Hepatocyte (in vitro differentiated cells): ENCODE measurements at regions not wholly inside any gene's neighbourhood (a gene's known extent, or its start where the extent isn't known, plus 50 kb on each side); places are given as distances from the start of the nearest gene placed in this dataset.

Experiments used
- DNase-seq: peaks from one replicate; pipeline ENCODE4 v3.0.0-alpha.2; 2016; ENCODE audit warnings: low spot score
- H2AFZ ChIP-seq: fragments of 200-600 bp; sonication (generic); 2 replicates; pipeline ENCODE4 v1.6.0; 2016; ENCODE audit warnings: antibody characterized with exemption, mild to moderate bottlenecking
- H3K27ac ChIP-seq: fragments of 200-600 bp; sonication (generic); 2 replicates; pipeline ENCODE4 v1.5.1; 2016; ENCODE audit warnings: mild to moderate bottlenecking
- H3K27me3 ChIP-seq: fragments of 200-600 bp; sonication (generic); 2 replicates; pipeline ENCODE4 v1.6.1; 2016
- H3K36me3 ChIP-seq: fragments of 200-600 bp; sonication (generic); replicated peaks from 2 replicates; pipeline ENCODE4 v1.5.1; 2016; ENCODE audit warnings: low read depth; ENCODE audit not compliant: insufficient read depth
- H3K4me1 ChIP-seq: fragments of 200-600 bp; sonication (generic); 2 replicates; pipeline ENCODE4 v1.5.1; 2016; ENCODE audit warnings: mild to moderate bottlenecking, moderate library complexity; ENCODE audit not compliant: insufficient read depth
- H3K4me2 ChIP-seq: fragments of 200-600 bp; sonication (generic); 2 replicates; pipeline ENCODE4 v1.6.0; 2016
- H3K4me3 ChIP-seq: fragments of 200-600 bp; sonication (generic); 2 replicates; pipeline ENCODE4 v1.5.1; 2016; ENCODE audit warnings: mild to moderate bottlenecking
- H3K79me2 ChIP-seq: fragments of 200-600 bp; sonication (generic); 2 replicates; pipeline ENCODE4 v1.6.0; 2017; ENCODE audit warnings: mild to moderate bottlenecking
- H3K9me2 ChIP-seq: fragments of 200-600 bp; sonication (generic); replicated peaks from 2 replicates; pipeline ENCODE4 v1.6.0; 2017; ENCODE audit warnings: mild to moderate bottlenecking; ENCODE audit not compliant: insufficient read depth
- H3K9me3 ChIP-seq: fragments of 200-600 bp; sonication (generic); 2 replicates; pipeline ENCODE4 v1.5.1; 2016; ENCODE audit warnings: low read depth, mild to moderate bottlenecking
- H4K20me1 ChIP-seq: fragments of 200-600 bp; sonication (generic); 2 replicates; pipeline ENCODE4 v1.6.0; 2016; ENCODE audit warnings: mild to moderate bottlenecking; ENCODE audit not compliant: insufficient read depth, poor library complexity, severe bottlenecking
- EZH2 ChIP-seq: fragments of 200-600 bp; sonication (generic); IDR thresholded peaks from 2 replicates; pipeline ENCODE4 v1.6.1; 2016; ENCODE audit warnings: antibody characterized with exemption, mild to moderate bottlenecking, borderline replicate concordance
- EZH2phosphoT487 ChIP-seq: fragments of 200-600 bp; sonication (generic); IDR thresholded peaks from one replicate; pipeline ENCODE4 v1.6.1; 2018; ENCODE audit warnings: antibody characterized with exemption, mild to moderate bottlenecking, low read depth, moderate library complexity; ENCODE audit not compliant: unreplicated experiment, severe bottlenecking
- WGBS: methylation state at CpG from one replicate; pipeline ENCODE4 v1.1.6; 2016; ENCODE audit warnings: low lambda C conversion rate; ENCODE audit errors: missing lambda C conversion rate; 5-methylcytosine and 5-hydroxymethylcytosine counted together
- TF ChIP-seq, protein P1 (sequence below): fragments of 200-600 bp; sonication (generic); IDR thresholded peaks from 2 replicates; pipeline ENCODE4 v1.5.1; 2016; ENCODE audit warnings: antibody characterized with exemption, mild to moderate bottlenecking; ENCODE audit not compliant: poor library complexity

GRCh38 chr2:18368008-18368407 is 192.4 kb downstream of the RDH14 start:
- Histone ChIP-seq H3K36me3 (no peaks in the 10 kb centered on the region), H3K27me3 (no peaks in the 10 kb centered on the region), H3K4me1 (no peaks in the 10 kb centered on the region), H3K79me2 (no peaks in the 10 kb centered on the region), H3K4me2 (no peak overlapping the region), H2AFZ (no peak overlapping the region), H4K20me1 (no peaks in the 10 kb centered on the region), H3K9me3 (no peaks in the 10 kb centered on the region), H3K27ac (no peak overlapping the region), H3K9me2 (no peaks in the 10 kb centered on the region), H3K4me3 (no peak overlapping the region)
- DNase-seq = no peak
- no peak for TF ChIP-seq EZH2phosphoT487
- TF ChIP-seq, protein P1, sequence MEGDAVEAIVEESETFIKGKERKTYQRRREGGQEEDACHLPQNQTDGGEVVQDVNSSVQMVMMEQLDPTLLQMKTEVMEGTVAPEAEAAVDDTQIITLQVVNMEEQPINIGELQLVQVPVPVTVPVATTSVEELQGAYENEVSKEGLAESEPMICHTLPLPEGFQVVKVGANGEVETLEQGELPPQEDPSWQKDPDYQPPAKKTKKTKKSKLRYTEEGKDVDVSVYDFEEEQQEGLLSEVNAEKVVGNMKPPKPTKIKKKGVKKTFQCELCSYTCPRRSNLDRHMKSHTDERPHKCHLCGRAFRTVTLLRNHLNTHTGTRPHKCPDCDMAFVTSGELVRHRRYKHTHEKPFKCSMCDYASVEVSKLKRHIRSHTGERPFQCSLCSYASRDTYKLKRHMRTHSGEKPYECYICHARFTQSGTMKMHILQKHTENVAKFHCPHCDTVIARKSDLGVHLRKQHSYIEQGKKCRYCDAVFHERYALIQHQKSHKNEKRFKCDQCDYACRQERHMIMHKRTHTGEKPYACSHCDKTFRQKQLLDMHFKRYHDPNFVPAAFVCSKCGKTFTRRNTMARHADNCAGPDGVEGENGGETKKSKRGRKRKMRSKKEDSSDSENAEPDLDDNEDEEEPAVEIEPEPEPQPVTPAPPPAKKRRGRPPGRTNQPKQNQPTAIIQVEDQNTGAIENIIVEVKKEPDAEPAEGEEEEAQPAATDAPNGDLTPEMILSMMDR = no peak
- TF ChIP-seq EZH2 = no peak
- 63% methylated on average over 2 of the region's 2 CpGs for WGBS

- no peak for DNase-seq
- H3K79me2 ChIP-seq = no peaks in the 10 kb centered on the region
- H3K27me3 ChIP-seq = no peaks in the 10 kb centered on the region
- no peak overlapping the region for H2AFZ ChIP-seq
- H3K4me1 ChIP-seq = no peaks in the 10 kb centered on the region
- H3K36me3 ChIP-seq = no peaks in the 10 kb centered on the region
- no peaks in the 10 kb centered on the region for H4K20me1 ChIP-seq
- TF ChIP-seq, protein P1 = no peak
- no peak for TF ChIP-seq EZH2phosphoT487
- no peak for TF ChIP-seq EZH2
- WGBS = 83% methylated on average over 2 of the region's 2 CpGs
- no peaks in the 10 kb centered on the region for H3K9me3 ChIP-seq
- H3K4me2 ChIP-seq = no peak overlapping the region
- H3K9me2 ChIP-seq = no peaks in the 10 kb centered on the region
- no peak overlapping the region for H3K4me3 ChIP-seq
- H3K27ac ChIP-seq = no peak overlapping the region
Measured at GRCh38 chr2:18365342-18365741, 195.1 kb downstream of the RDH14 start.

- Histone ChIP-seq H3K36me3 (no peaks in the 10 kb centered on the region), H3K4me1 (no peaks in the 10 kb centered on the region), H3K27ac (no peak overlapping the region), H2AFZ (no peak overlapping the region), H4K20me1 (no peaks in the 10 kb centered on the region), H3K9me2 (no peaks in the 10 kb centered on the region), H3K79me2 (no peaks in the 10 kb centered on the region), H3K27me3 (no peaks in the 10 kb centered on the region), H3K9me3 (no peaks in the 10 kb centered on the region), H3K4me3 (no peak overlapping the region), H3K4me2 (no peak overlapping the region)
- 78% methylated on average over 3 of the region's 3 CpGs for WGBS
- TF ChIP-seq EZH2phosphoT487 (no peak), EZH2 (no peak)
- TF ChIP-seq, protein P1 = no peak
- no peak for DNase-seq
Measured at GRCh38 chr2:18363348-18363747, 197.1 kb downstream of the RDH14 start.

GRCh38 chr2:18362696-18363095 is 197.8 kb downstream of the RDH14 start:
- Histone ChIP-seq H3K9me2 (no peaks in the 10 kb centered on the region), H3K4me2 (no peak overlapping the region), H3K9me3 (no peaks in the 10 kb centered on the region), H3K36me3 (no peaks in the 10 kb centered on the region), H3K4me1 (no peaks in the 10 kb centered on the region), H3K27me3 (no peaks in the 10 kb centered on the region), H2AFZ (no peak overlapping the region), H3K27ac (no peak overlapping the region), H3K4me3 (no peak overlapping the region), H4K20me1 (no peaks in the 10 kb centered on the region), H3K79me2 (no peaks in the 10 kb centered on the region)
- WGBS = 87% methylated on average over 1 of the region's 1 CpG
- TF ChIP-seq EZH2 (no peak), EZH2phosphoT487 (no peak)
- TF ChIP-seq, protein P1 = no peak
- no peak for DNase-seq
